Fibroblast of villous mesenchyme (primary cell): ENCODE measurements at regions not wholly inside any gene's neighbourhood (a gene's known extent, or its start where the extent isn't known, plus 50 kb on each side); places are given as distances from the start of the nearest gene placed in this dataset.
"Not testable (repeated sequence)": the region's sequence is repeated elsewhere in the genome, so short reads cannot be mapped to it uniquely, and the experiment has no call there.

ENCODE experiments used
- DNase-seq: peaks from one replicate; pipeline ENCODE4 v3.0.0-alpha.2; 2010; ENCODE audit warnings: low read depth
- H3K4me3 ChIP-seq: 2 replicates; pipeline ENCODE4 v1.5.1; 2011; ENCODE audit warnings: low read depth, mild to moderate bottlenecking, low read length
- CTCF ChIP-seq: IDR thresholded peaks from 2 replicates; pipeline ENCODE4 v1.5.1; 2012; ENCODE audit warnings: low read depth, mild to moderate bottlenecking, low read length; ENCODE audit not compliant: insufficient read depth

- no peak overlapping the region for H3K4me3 ChIP-seq
- TF ChIP-seq CTCF: no peak
- no peak for DNase-seq
Observed at GRCh38 chr1:189216886-189217285, 1260.8 kb downstream of the BRINP3 start.

- no peak for DNase-seq
- H3K4me3 ChIP-seq: no peak overlapping the region
- no peak for TF ChIP-seq CTCF
Observed at GRCh38 chr1:189217646-189218045, 1260.0 kb downstream of the BRINP3 start.

- TF ChIP-seq CTCF: no peak
- DNase-seq: no peak
- no peak overlapping the region for H3K4me3 ChIP-seq
Observed at GRCh38 chr1:189220750-189221149, 1256.9 kb downstream of the BRINP3 start.

- H3K4me3 ChIP-seq, DNase-seq: not testable (repeated sequence)
Observed at GRCh38 chr1:189225794-189226145, 1251.9 kb downstream of the BRINP3 start.

- no peak for DNase-seq
- no peak for TF ChIP-seq CTCF
- H3K4me3 ChIP-seq: no peak overlapping the region
Observed at GRCh38 chr1:189226779-189227178, 1250.9 kb downstream of the BRINP3 start.

GRCh38 chr1:189237008-189237407, 1240.7 kb downstream of the BRINP3 start:
- no peak overlapping the region for H3K4me3 ChIP-seq
- no peak for DNase-seq
- no peak for TF ChIP-seq CTCF

GRCh38 chr1:189253601-189254350, 1223.9 kb downstream of the BRINP3 start:
- no peak for DNase-seq
- H3K4me3 ChIP-seq: no peak overlapping the region
- TF ChIP-seq CTCF: no peak

GRCh38 chr1:189261128-189261527, 1216.5 kb downstream of the BRINP3 start:
- not testable (repeated sequence) for DNase-seq, H3K4me3 ChIP-seq
